ENCODE measurements at regions not wholly inside any gene's neighbourhood (a gene's known extent, or its start where the extent isn't known, plus 50 kb on each side); places are given as distances from the start of the nearest gene placed in this dataset.

DNA sequence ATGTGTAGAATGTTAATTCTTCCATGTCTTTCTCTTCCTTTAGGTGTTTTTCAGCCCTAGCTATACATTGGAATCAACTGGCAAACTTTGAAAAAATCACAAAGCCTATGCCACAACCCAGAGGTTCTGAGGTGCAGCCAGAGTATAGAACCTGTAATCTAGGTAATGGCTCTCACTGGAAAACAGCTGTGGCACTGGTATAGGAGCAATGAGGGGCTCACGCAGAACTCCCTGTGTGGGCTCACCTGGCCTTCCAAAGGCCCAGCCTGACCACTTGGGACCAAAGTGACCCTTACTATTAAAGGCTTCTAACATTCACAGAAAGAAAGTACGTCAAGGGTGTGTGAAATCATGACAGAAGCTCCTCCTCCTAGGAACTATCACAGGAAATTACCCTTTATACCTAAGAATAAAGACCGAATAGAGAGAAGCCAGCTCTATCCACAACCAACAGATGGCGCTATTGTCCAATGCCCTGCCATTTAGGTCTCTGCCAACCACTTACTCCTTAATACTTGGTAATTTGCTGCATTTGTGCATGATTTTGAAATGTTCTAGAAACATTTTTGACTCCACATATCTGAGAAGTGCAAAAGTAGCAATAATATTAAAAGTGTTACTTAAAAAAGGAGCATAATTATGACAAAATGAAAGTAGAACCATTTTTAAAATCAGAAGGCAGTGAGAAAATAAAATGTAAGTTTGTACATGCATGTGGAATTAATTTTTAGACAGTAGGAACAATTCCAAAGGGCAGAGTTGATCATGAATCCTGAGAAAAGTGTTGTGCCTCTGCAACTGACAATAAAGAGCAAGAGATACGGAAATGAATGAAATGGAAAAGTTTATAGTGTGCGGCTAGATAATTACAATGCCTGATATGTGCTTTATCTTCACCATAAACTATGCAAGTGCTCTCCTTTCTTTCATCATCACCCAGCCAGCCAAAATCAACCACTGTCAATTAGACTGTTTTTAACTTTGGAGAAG lies 93.1 kb upstream of the HAO2 start:
- no peaks in the 10 kb centered on the region for H3K36me3 Mint-ChIP-seq
- H3K27me3 Mint-ChIP-seq = no peaks in the 10 kb centered on the region
- H3K4me1 Mint-ChIP-seq = no peaks in the 10 kb centered on the region
- H3K9me3 Mint-ChIP-seq = no peaks in the 10 kb centered on the region
- H3K27ac Mint-ChIP-seq = no peak overlapping the region
- H3K4me3 Mint-ChIP-seq = no peak overlapping the region

DNA sequence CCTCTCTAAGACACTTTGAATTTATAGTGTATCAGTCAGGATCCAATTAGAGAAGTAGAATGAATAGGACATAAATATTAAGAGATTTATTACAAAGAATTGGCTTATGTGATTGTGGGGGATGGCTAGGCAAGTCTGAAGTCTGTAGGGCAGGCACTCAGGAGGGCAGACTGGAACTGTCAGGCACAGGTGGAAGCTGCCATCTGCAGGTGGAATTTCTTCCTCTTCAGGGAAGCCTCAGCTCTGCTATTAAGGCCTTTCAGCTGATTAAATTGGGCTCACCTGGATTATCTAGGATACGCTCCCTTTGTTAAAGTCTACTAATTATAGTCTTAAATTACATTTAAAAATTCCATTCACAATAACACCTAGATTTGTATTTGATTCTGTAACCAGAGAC lies 92.0 kb upstream of the HAO2 start:
- no peaks in the 10 kb centered on the region for H3K27me3 Mint-ChIP-seq

DNA sequence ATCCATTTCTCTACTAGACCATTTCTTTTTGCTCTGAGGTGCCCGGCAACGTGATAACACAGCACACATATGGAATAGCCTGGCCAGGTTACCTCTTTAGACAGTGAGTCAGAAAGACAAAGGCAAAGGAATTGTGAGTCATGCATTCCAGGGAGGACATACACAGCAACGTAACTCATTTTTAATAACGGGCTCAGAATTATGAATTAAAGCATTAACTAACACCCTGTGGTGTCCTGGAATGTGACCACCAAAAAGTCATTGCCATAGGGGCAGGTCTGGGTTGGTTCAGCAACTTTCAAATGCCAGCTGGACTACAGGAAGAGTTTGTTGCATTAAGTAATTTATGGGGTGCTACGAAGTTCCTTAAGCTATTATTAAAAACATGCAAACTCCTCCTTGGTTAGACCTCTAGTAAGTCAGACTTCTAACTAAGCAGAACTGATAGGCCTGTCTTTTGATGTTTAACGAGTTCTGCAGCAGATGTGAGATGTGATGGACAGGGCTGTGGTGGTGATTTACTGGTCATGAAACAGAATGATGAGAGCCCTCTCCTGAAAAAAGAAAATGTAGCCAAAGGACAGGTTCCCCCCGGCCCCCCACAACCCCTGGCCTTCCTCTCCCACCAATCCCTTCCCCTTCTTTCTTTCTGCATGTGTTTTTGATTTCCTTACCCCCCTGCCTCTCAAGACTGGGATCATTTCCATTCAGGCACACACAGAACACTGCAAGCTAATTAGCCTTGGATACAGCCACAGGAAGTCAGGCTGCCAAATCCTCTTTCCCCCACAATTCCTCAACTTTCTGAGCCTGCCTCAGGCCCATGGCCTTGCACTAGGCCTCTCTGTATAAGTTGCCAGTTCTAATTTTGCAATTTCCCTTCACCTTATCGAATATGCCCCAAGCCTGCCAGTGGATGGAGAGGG lies 88.9 kb upstream of the HAO2 start:
- Mint-ChIP-seq H3K27ac (no peak overlapping the region), H3K9me3 (peaks cover 0 to 1% (median 0%) of the 10 kb centered on the region in 3 donors), H3K4me1 (no peaks in the 10 kb centered on the region), H3K36me3 (no peaks in the 10 kb centered on the region), H3K27me3 (no peaks in the 10 kb centered on the region), H3K4me3 (no peak overlapping the region)

More for the DNA sequence above, 92.0 kb upstream of the HAO2 start:
- H3K4me3 Mint-ChIP-seq = no peak overlapping the region
- H3K4me1 Mint-ChIP-seq = no peaks in the 10 kb centered on the region
- no peak overlapping the region for H3K27ac Mint-ChIP-seq
- no peaks in the 10 kb centered on the region for H3K9me3 Mint-ChIP-seq
- H3K36me3 Mint-ChIP-seq = no peaks in the 10 kb centered on the region

DNA sequence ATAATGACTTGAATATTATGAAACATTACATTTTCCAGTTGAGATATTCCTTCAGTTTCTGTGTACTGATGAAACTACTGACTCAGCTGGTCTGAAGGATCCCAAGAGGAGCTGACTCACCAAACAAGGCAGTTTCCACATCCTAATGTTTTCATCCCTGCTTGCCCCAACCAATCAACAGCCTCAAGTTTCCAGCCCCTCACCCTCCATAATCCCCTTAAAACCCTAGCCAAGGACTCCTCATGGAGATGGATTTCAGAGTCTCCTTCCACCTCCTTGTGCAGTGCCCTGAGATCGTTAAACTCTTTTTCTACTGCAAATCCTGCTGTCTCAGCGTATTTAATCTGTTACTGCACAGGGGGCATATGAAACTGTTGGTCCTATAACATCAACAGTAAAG lies 83.1 kb upstream of the HAO2 start:
- peaks cover 0 to 1% (median 0%) of the 10 kb centered on the region in 3 donors for H3K9me3 Mint-ChIP-seq
- peaks cover 7% of the 10 kb centered on the region for H3K27me3 Mint-ChIP-seq
- H3K36me3 Mint-ChIP-seq = no peaks in the 10 kb centered on the region
- H3K27ac Mint-ChIP-seq = no peak overlapping the region
- no peak overlapping the region for H3K4me3 Mint-ChIP-seq
- H3K4me1 Mint-ChIP-seq = no peaks in the 10 kb centered on the region

DNA sequence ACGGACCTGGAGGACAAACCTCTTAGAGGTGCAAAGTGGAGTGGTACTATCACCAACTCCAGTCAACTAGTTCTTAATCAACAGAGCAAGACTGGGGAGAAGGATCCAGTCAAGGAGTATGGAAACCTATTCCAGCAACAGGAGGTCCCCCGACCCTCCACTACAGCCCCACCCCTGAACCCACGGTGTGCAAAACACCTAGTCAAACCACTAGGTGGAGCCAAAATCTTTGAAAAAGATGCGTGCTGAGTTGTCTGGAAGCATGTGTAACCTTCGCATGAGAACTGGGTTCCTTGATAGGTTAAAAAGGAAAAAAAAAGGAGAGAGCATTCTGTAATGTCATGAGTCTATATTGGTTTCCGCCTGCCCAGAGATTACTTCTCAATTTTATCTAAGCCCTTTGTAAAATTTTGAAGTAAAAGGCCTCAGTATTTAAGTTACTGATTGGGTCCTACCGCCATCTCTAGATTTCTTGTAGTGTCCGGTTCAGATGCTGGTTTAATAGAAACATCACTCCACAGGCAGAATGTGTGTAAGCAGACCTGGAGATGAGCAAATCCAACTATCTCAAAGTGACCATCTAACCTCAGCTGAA lies 81.9 kb upstream of the HAO2 start:
- Mint-ChIP-seq H3K27me3 (peaks cover 7% of the 10 kb centered on the region), H3K4me3 (no peak overlapping the region)

DNA sequence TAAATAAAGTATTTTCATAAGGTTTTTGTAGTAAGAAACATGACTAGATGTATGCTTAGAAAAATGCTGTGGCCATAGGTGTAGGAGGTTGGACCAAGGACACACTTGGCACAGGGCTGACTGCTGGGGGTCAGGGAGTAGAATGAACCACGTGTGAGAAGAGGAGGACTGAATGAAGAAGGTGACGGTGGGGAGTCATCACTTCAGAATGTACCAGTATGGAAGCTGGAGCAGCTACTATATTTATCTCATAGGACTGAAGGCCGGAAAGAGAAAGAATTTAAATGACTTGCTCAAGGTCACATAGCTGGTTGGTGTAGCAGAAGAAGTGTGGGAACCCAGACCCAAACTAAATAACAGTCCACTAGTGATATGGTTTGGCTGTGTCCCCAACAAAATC lies 79.8 kb upstream of the HAO2 start:
- Mint-ChIP-seq H3K27ac (no peak overlapping the region), H3K9me3 (no peaks in the 10 kb centered on the region), H3K27me3 (peaks cover 7% of the 10 kb centered on the region), H3K36me3 (no peaks in the 10 kb centered on the region), H3K4me3 (no peak overlapping the region), H3K4me1 (no peaks in the 10 kb centered on the region)

More for the DNA sequence above, 81.9 kb upstream of the HAO2 start:
- Mint-ChIP-seq H3K36me3 (no peaks in the 10 kb centered on the region), H3K9me3 (peaks cover 0 to 1% (median 0%) of the 10 kb centered on the region in 3 donors), H3K4me1 (no peaks in the 10 kb centered on the region), H3K27ac (no peak overlapping the region)

- Mint-ChIP-seq H3K9me3 (no peaks in the 10 kb centered on the region), H3K4me3 (no peak overlapping the region), H3K4me1 (no peaks in the 10 kb centered on the region), H3K27me3 (peaks cover 7% of the 10 kb centered on the region), H3K36me3 (no peaks in the 10 kb centered on the region), H3K27ac (no peak overlapping the region)
These were observed 78.3 kb upstream of the HAO2 start for GRCh38 chr1:119290297-119290696.

DNA sequence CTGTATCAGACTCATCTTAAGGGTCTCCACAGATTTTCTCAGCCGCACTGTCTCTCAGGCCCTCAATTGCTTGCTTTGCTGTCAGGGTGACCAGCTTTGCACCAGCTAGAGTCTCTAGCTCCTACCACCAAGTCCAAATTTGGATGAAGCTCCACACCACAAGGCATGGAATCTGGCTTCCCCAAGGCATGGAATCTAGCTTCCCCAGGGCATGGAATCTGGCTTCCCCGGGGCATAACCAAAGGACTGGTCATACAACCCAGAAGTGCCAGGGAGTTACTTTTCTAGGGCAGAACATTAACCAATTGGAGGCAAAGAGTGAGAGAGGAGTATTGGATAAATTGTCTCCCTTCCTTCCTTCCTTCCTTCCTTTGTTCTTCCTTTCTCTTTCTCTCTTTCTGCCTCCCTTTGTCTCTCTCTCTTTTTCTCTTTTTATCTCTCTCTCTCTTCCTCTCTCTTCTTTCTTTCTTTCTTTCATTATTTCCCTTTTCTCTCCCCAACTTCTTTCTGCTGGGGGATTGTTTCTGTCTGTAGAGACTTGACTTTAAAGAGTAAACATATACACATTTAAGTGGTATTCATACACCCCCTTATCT lies 76.9 kb upstream of the HAO2 start:
- Mint-ChIP-seq H3K27ac (no peak overlapping the region), H3K4me3 (no peak overlapping the region), H3K27me3 (peaks cover 7% of the 10 kb centered on the region), H3K4me1 (no peaks in the 10 kb centered on the region), H3K9me3 (no peaks in the 10 kb centered on the region), H3K36me3 (no peaks in the 10 kb centered on the region)

DNA sequence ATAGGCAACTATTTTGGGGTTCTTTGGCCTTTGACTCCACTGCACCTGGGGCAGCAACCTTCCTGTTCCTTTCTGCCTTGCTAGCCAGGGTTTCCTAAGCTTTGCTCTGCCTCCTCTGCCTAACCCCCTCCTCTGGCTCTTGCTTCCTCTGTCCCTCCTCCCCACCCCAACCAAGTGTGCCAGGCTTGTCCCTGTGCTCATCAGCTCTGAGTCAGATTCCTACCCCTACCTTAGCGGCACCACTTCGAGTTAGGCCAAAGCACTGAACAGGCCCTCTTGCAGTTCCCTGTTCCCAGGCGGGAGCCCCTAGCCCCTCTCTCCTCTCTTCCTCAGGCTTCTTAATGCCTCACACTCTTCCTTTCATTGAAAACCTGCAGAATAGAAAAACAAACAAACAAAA lies 74.8 kb upstream of the HAO2 start:
- Mint-ChIP-seq H3K9me3 (no peaks in the 10 kb centered on the region), H3K27me3 (no peaks in the 10 kb centered on the region), H3K4me1 (no peaks in the 10 kb centered on the region), H3K36me3 (no peaks in the 10 kb centered on the region), H3K27ac (no peak overlapping the region), H3K4me3 (no peak overlapping the region)

GRCh38 chr1:119294199-119294598 lies 74.4 kb upstream of the HAO2 start:
- Mint-ChIP-seq H3K27me3 (no peaks in the 10 kb centered on the region), H3K4me3 (no peak overlapping the region), H3K4me1 (no peaks in the 10 kb centered on the region), H3K9me3 (peaks cover 0 to under 1% (median 0%) of the 10 kb centered on the region in 3 donors), H3K27ac (no peak overlapping the region), H3K36me3 (no peaks in the 10 kb centered on the region)

DNA sequence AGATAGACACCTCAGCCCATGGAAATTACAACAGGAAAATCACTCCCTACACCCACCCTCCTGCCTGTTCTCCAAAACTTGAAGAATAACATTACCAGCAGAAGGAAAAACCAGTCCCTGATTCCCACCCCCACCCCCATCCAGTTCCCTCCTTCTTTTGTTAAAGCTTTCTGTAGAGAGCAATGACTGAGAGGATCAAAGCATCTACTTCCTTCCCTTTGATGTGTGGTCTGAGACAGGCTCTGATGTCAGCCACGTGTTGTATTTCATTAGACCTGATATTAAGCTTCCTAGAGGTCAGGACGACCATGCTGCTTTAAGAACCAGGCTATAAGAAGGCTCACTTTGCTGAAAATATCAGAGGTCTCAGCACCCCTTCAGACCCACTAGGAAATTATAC lies 73.9 kb upstream of the HAO2 start:
- Mint-ChIP-seq H3K9me3 (peaks cover 0 to 4% (median 2%) of the 10 kb centered on the region in 3 donors), H3K4me1 (no peaks in the 10 kb centered on the region), H3K36me3 (no peaks in the 10 kb centered on the region), H3K27me3 (peaks cover 2% of the 10 kb centered on the region), H3K27ac (no peak overlapping the region), H3K4me3 (no peak overlapping the region)

- Mint-ChIP-seq H3K36me3 (no peaks in the 10 kb centered on the region), H3K4me1 (no peaks in the 10 kb centered on the region), H3K27ac (peak overlapping the region in 1 of 3 donors; percentile 65), H3K27me3 (peaks cover 12% of the 10 kb centered on the region), H3K4me3 (no peak overlapping the region), H3K9me3 (peaks cover 0 to 4% (median 2%) of the 10 kb centered on the region in 3 donors)
These were observed 69.8 kb upstream of the HAO2 start for GRCh38 chr1:119298687-119299303.

GRCh38 chr1:119302011-119302410 lies 66.6 kb upstream of the HAO2 start:
- Mint-ChIP-seq H3K4me3 (no peak overlapping the region), H3K27me3 (peaks cover 14% of the 10 kb centered on the region), H3K4me1 (no peaks in the 10 kb centered on the region), H3K9me3 (peaks cover 0 to 4% (median 2%) of the 10 kb centered on the region in 3 donors), H3K27ac (no peak overlapping the region), H3K36me3 (no peaks in the 10 kb centered on the region)

- Mint-ChIP-seq H3K9me3 (no peaks in the 10 kb centered on the region), H3K4me3 (no peak overlapping the region), H3K36me3 (no peaks in the 10 kb centered on the region), H3K4me1 (no peaks in the 10 kb centered on the region), H3K27ac (no peak overlapping the region), H3K27me3 (peaks cover 17% of the 10 kb centered on the region)
These were observed 60.4 kb upstream of the HAO2 start for GRCh38 chr1:119308130-119308700.
